HCT116 (cell line): ENCODE measurements at regions not wholly inside any gene's neighbourhood (a gene's known extent, or its start where the extent isn't known, plus 50 kb on each side); places are given as distances from the start of the nearest gene placed in this dataset.
A peak's percentile ranks its signal among the peaks of the same experiment; 100 is the strongest.

Source experiments
- ATAC-seq: fragments of 200-7000 bp; cut with Tn5 transposase; 2 replicates; pipeline ENCODE4 v1.9.1; 2020; ENCODE audit warnings: mild to moderate bottlenecking, moderate library complexity
- BruUV-seq: library from RNA; stranded (reverse); fragments of 400-500 nt; replicated peaks from 2 replicates; lab custom pipeline; 2021; lab: Mats Ljungman, UMichigan
- CTCF ChIA-PET: fragments of 300-600 bp; sonication (Branson Sonifier 250); formaldehyde crosslinking; loops from one replicate; lab custom pipeline; 2021; ENCODE audit warnings: antibody characterized with exemption; lab: Charles Lee
- POLR2A ChIA-PET: fragments of 300-600, 350-600 bp; sonication (Branson Sonifier 250); formaldehyde crosslinking; loops from one replicate; lab custom pipeline; 2021; ENCODE audit warnings: antibody characterized with exemption; lab: Charles Lee
- RAD21 ChIA-PET, 2 experiments: fragments of 300-600 bp; sonication (Branson Sonifier 250); formaldehyde crosslinking; loops; one replicate each; lab custom pipeline; 2023; ENCODE audit warnings: low total read pairs in 2 of 2; ENCODE audit not compliant: uncharacterized antibody in 2 of 2, unreplicated experiment in 2 of 2, low non-redundant PET in 1 of 2; lab: Charles Lee
- DNase-seq: peaks from one replicate; pipeline ENCODE4 v3.0.0-alpha.2; 2010; ENCODE audit warnings: low read depth, low spot score
- H2AFZ ChIP-seq: fragments of 200-600 bp; shearing (Covaris generic), sonication (generic); 2 replicates; pipeline ENCODE4 v1.6.1; 2017; ENCODE audit warnings: low read depth, mixed run types, mixed read lengths, antibody characterized with exemption, low read length; ENCODE audit not compliant: poor library complexity, severe bottlenecking
- H3K27ac ChIP-seq: 2 replicates; pipeline ENCODE4 v1.5.1; 2012; ENCODE audit warnings: low read depth, low read length
- H3K27me3 ChIP-seq: fragments of 200-600 bp; sonication (generic); 2 replicates; pipeline ENCODE4 v1.6.1; 2016; ENCODE audit warnings: mixed run types, low read length, mixed read lengths; ENCODE audit not compliant: insufficient read depth
- H3K36me3 ChIP-seq, 2 experiments: fragments of 200-500 bp in 1 of 2; fragments of 200-600 bp in 1 of 2; sonication (Bioruptor generic) in 1 of 2; sonication (generic) in 1 of 2; 2 replicates each; pipeline versions ENCODE4 v1.5.1 to v1.6.1; 2014 to 2016; ENCODE audit warnings: low read length in 2 of 2, inconsistent platforms in 1 of 2, mixed read lengths in 1 of 2, mixed run types in 1 of 2; ENCODE audit not compliant: insufficient read depth in 2 of 2, control insufficient read depth in 1 of 2
- H3K4me1 ChIP-seq, 2 experiments: fragments of 200-600 bp in 1 of 2; sonication (generic) in 1 of 2; 2 replicates each; pipeline versions ENCODE4 v1.5.1 to v1.6.1; 2012 to 2017; ENCODE audit warnings: low read length in 2 of 2, inconsistent platforms in 1 of 2, mild to moderate bottlenecking in 1 of 2, mixed read lengths in 1 of 2, mixed run types in 1 of 2, moderate library complexity in 1 of 2; ENCODE audit not compliant: insufficient read depth in 2 of 2, control insufficient read depth in 1 of 2
- H3K4me2 ChIP-seq: fragments of 200-600 bp; sonication (generic); 2 replicates; pipeline ENCODE4 v1.6.1; 2017; ENCODE audit warnings: mixed run types, low read length, mixed read lengths
- H3K4me3 ChIP-seq, 2 experiments: fragments of 200-600 bp in 1 of 2; sonication (generic) in 1 of 2; replicated peaks in 1 of 2; 2 replicates each; pipeline ENCODE4 v1.5.1; 2011 to 2016; ENCODE audit warnings: low read length in 2 of 2, control low read depth in 1 of 2, low read depth in 1 of 2, mild to moderate bottlenecking in 1 of 2, mixed read lengths in 1 of 2, mixed run types in 1 of 2
- H3K79me2 ChIP-seq: fragments of 200-600 bp; sonication (generic); 2 replicates; pipeline ENCODE4 v1.6.1; 2017; ENCODE audit warnings: mild to moderate bottlenecking, mixed run types, low read length, moderate library complexity, mixed read lengths; ENCODE audit not compliant: insufficient read depth
- H3K9ac ChIP-seq: fragments of 200-600 bp; sonication (generic); 2 replicates; pipeline ENCODE4 v1.6.1; 2016; ENCODE audit warnings: low read length, mixed read lengths
- H3K9me2 ChIP-seq: fragments of 200-600 bp; sonication (generic), shearing (Covaris generic); 2 replicates; pipeline ENCODE4 v1.6.1; 2017; ENCODE audit warnings: mixed run types, mild to moderate bottlenecking, moderate library complexity; ENCODE audit not compliant: insufficient read depth
- H3K9me3 ChIP-seq, 2 experiments: fragments of 200-500 bp in 1 of 2; fragments of 200-600 bp in 1 of 2; sonication (Bioruptor generic) in 1 of 2; sonication (generic) in 1 of 2; 2 replicates each; pipeline ENCODE4 v1.6.1; 2014 to 2017; ENCODE audit warnings: low read length in 2 of 2, mixed read lengths in 2 of 2, inconsistent platforms in 1 of 2, low read depth in 1 of 2, mild to moderate bottlenecking in 1 of 2, mixed run types in 1 of 2, moderate library complexity in 1 of 2; ENCODE audit not compliant: control insufficient read depth in 1 of 2, insufficient read depth in 1 of 2
- H4K20me1 ChIP-seq: fragments of 200-600 bp; sonication (generic), shearing (Covaris generic); 2 replicates; pipeline ENCODE4 v1.6.1; 2017; ENCODE audit warnings: mixed run types, mild to moderate bottlenecking, moderate library complexity; ENCODE audit not compliant: insufficient read depth
- CBX3 ChIP-seq: IDR thresholded peaks from 2 replicates; pipeline ENCODE4 v1.6.1; 2012; ENCODE audit warnings: low read depth
- ELF1 ChIP-seq: IDR thresholded peaks from 2 replicates; pipeline ENCODE4 v1.6.1; 2012; ENCODE audit warnings: low read depth, borderline replicate concordance
- FOSL1 ChIP-seq: IDR thresholded peaks from 2 replicates; pipeline ENCODE4 v1.6.1; 2012; ENCODE audit warnings: low read depth
- MAX ChIP-seq: IDR thresholded peaks from 2 replicates; pipeline ENCODE4 v1.6.1; 2012
- RAD21 ChIP-seq: IDR thresholded peaks from 2 replicates; pipeline ENCODE4 v1.6.1; 2012; ENCODE audit warnings: low read depth, mild to moderate bottlenecking
- SP1 ChIP-seq: IDR thresholded peaks from 2 replicates; pipeline ENCODE4 v1.6.1; 2012; ENCODE audit warnings: low read depth
- TCF7L2 ChIP-seq: IDR thresholded peaks from 2 replicates; pipeline ENCODE4 v1.7.0; 2011; ENCODE audit warnings: borderline replicate concordance, inconsistent platforms; ENCODE audit not compliant: insufficient read depth, insufficient read length; ENCODE audit errors: extremely low read depth
- intact Hi-C: fragments of 100-400 bp; cut with micrococcal nuclease; formaldehyde crosslinking; loops from 2 replicates; pipeline ENCODE4 v1.10.0; 2022

GRCh38 chr2:226078666-226079065 lies 679.2 kb downstream of the NYAP2 start:
- ChIA-PET CTCF (no interaction called here), RAD21 (no interaction called here), POLR2A (no interaction called here)
- Histone ChIP-seq H3K4me1 (peaks cover 13 to 49% of the 10 kb centered on the region in 2 experiments), H3K9ac (no peak overlapping the region), H3K79me2 (no peaks in the 10 kb centered on the region), H3K4me3 (no peak overlapping the region), H2AFZ (no peak overlapping the region), H3K27me3 (no peaks in the 10 kb centered on the region), H4K20me1 (no peaks in the 10 kb centered on the region), H3K27ac (peak overlapping the region; percentile 59; the same call in 1 of the 2 replicates), H3K4me2 (no peak overlapping the region), H3K36me3 (peaks cover 0 to 5% of the 10 kb centered on the region in 2 experiments; a peak in 1 of 4 replicates), H3K9me2 (no peaks in the 10 kb centered on the region), H3K9me3 (no peaks in the 10 kb centered on the region)
- intact Hi-C loops: no loop called here
- DNase-seq (no peak), ATAC-seq (no peak)
- BruUV-seq: no TSS peak
- TF ChIP-seq SP1 (peak; percentile 35; the same call in 1 of the 2 replicates), FOSL1 (peak; percentile 30; the same call in 1 of the 2 replicates), ELF1 (no peak), CBX3 (peak; percentile 49)

GRCh38 chr2:226077841-226078240 lies 678.3 kb downstream of the NYAP2 start:
- Histone ChIP-seq H3K36me3 (peaks cover 0 to 5% of the 10 kb centered on the region in 2 experiments; a peak in 1 of 4 replicates), H3K4me1 (peaks cover 13 to 52% of the 10 kb centered on the region in 2 experiments), H2AFZ (no peak overlapping the region), H3K9me3 (no peaks in the 10 kb centered on the region), H3K27me3 (no peaks in the 10 kb centered on the region), H4K20me1 (no peaks in the 10 kb centered on the region), H3K9me2 (no peaks in the 10 kb centered on the region), H3K4me2 (no peak overlapping the region), H3K4me3 (no peak overlapping the region), H3K79me2 (no peaks in the 10 kb centered on the region), H3K27ac (no peak overlapping the region; the same call in 1 of the 2 replicates), H3K9ac (no peak overlapping the region)
- 0 out of 2 replicates have a peak, but pooled peaks have one; percentile 18 for TF ChIP-seq MAX
- TF ChIP-seq RAD21: no peak
- no peak for TF ChIP-seq TCF7L2
- ChIA-PET CTCF (no interaction called here), RAD21 (no interaction called here), POLR2A (interaction anchor here (1.4 kb wide), 1 partner anchor 29 kb away, joined by 3 read pairs; no protein-coding TSS in a partner anchor)
- DNase-seq (no peak), ATAC-seq (no peak)
- intact Hi-C loops: no loop called here
- BruUV-seq: no TSS peak
